22Rv1 (cell line): ENCODE measurements at regions not wholly inside any gene's neighbourhood (a gene's known extent, or its start where the extent isn't known, plus 50 kb on each side); places are given as distances from the start of the nearest gene placed in this dataset.

Experiments
- ZFX ChIP-seq: fragments of 450-650 bp; IDR thresholded peaks from 2 replicates; pipeline ENCODE4 v1.6.1; 2017; ENCODE audit warnings: antibody characterized with exemption, borderline replicate concordance
- TF ChIP-seq, protein P1 (sequence below): fragments of 450-650 bp; IDR thresholded peaks from 2 replicates; pipeline ENCODE4 v1.5.1; 2017; ENCODE audit warnings: mild to moderate bottlenecking

GRCh38 chr9:103281126-103281525, 286.0 kb downstream of the CYLC2 start:
- TF ChIP-seq, protein P1, sequence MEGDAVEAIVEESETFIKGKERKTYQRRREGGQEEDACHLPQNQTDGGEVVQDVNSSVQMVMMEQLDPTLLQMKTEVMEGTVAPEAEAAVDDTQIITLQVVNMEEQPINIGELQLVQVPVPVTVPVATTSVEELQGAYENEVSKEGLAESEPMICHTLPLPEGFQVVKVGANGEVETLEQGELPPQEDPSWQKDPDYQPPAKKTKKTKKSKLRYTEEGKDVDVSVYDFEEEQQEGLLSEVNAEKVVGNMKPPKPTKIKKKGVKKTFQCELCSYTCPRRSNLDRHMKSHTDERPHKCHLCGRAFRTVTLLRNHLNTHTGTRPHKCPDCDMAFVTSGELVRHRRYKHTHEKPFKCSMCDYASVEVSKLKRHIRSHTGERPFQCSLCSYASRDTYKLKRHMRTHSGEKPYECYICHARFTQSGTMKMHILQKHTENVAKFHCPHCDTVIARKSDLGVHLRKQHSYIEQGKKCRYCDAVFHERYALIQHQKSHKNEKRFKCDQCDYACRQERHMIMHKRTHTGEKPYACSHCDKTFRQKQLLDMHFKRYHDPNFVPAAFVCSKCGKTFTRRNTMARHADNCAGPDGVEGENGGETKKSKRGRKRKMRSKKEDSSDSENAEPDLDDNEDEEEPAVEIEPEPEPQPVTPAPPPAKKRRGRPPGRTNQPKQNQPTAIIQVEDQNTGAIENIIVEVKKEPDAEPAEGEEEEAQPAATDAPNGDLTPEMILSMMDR, result no peak
- no peak for TF ChIP-seq ZFX
